GM13977 (cell line): ENCODE measurements at regions not wholly inside any gene's neighbourhood (a gene's known extent, or its start where the extent isn't known, plus 50 kb on each side); places are given as distances from the start of the nearest gene placed in this dataset.

Source experiments
- DNase-seq: peaks from one replicate; pipeline ENCODE4 v3.0.0; 2012; ENCODE audit warnings: low spot score
- in situ Hi-C: fragments of 300-500 bp; cut with MboI; formaldehyde crosslinking; loops from one replicate; pipeline ENCODE4 v1.12.0; 2022; ENCODE audit warnings: low sequenced_read_pairs, low pct_unique_long_range_greater_than_20kb, mixed read lengths, inconsistent platforms; ENCODE audit not compliant: unreplicated experiment
- TF ChIP-seq, protein P1 (sequence below): IDR thresholded peaks from 2 replicates; pipeline ENCODE4 v1.5.1; 2012; ENCODE audit warnings: mild to moderate bottlenecking, control low read depth; ENCODE audit not compliant: insufficient read depth; ENCODE audit errors: extremely low read depth, missing control alignments

GRCh38 chr10:3999642-4000041 is 214.6 kb upstream of the KLF6 start:
- DNase-seq: no peak
- TF ChIP-seq, protein P1, sequence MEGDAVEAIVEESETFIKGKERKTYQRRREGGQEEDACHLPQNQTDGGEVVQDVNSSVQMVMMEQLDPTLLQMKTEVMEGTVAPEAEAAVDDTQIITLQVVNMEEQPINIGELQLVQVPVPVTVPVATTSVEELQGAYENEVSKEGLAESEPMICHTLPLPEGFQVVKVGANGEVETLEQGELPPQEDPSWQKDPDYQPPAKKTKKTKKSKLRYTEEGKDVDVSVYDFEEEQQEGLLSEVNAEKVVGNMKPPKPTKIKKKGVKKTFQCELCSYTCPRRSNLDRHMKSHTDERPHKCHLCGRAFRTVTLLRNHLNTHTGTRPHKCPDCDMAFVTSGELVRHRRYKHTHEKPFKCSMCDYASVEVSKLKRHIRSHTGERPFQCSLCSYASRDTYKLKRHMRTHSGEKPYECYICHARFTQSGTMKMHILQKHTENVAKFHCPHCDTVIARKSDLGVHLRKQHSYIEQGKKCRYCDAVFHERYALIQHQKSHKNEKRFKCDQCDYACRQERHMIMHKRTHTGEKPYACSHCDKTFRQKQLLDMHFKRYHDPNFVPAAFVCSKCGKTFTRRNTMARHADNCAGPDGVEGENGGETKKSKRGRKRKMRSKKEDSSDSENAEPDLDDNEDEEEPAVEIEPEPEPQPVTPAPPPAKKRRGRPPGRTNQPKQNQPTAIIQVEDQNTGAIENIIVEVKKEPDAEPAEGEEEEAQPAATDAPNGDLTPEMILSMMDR: no peak

DNA sequence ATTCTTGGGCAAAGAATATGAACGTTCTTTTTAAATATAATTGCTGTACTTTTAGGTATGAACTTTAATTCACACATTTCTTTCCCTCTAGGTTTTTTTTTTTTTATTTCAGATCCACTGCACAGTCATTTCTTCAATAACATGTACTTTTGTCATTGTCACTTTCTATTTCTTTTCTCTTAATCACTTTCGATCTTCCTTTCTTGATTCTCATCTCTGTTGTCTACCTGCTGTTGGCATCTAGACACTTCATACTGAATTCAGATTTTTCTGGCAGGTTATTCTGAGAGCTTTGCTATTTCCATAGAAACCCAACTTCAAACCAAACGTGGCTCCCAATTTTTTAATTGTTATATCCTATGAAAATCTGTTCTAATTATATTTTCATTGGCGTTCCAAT is 211.7 kb upstream of the KLF6 start:
- TF ChIP-seq, protein P1: no peak
- DNase-seq: no peak
- in situ Hi-C loops: no loop called here

More at GRCh38 chr10:3999642-4000041, 214.6 kb upstream of the KLF6 start:
- in situ Hi-C loops: no loop called here

GRCh38 chr10:3995302-3996210 is 210.5 kb upstream of the KLF6 start:
- DNase-seq: no peak
- in situ Hi-C loops: no loop called here
- TF ChIP-seq, protein P1: no peak

GRCh38 chr10:3992382-3993178 is 207.6 kb upstream of the KLF6 start:
- in situ Hi-C loops: no loop called here
- TF ChIP-seq, protein P1: no peak
- no peak for DNase-seq

- TF ChIP-seq, protein P1: no peak
- in situ Hi-C loops: no loop called here
- no peak for DNase-seq
Observed at GRCh38 chr10:3990307-3990706, 205.3 kb upstream of the KLF6 start.

GRCh38 chr10:3987143-3987974 is 202.3 kb upstream of the KLF6 start:
- in situ Hi-C loops: no loop called here
- DNase-seq: no peak
- TF ChIP-seq, protein P1: no peak
